H9 (cell line): ENCODE measurements at regions not wholly inside any gene's neighbourhood (a gene's known extent, or its start where the extent isn't known, plus 50 kb on each side); places are given as distances from the start of the nearest gene placed in this dataset.

Experiments used
- DNase-seq: peaks from one replicate; pipeline ENCODE4 v3.0.0-alpha.2; 2017
- H2AFZ ChIP-seq: one replicate; pipeline ENCODE4 v1.6.1; 2013; ENCODE audit warnings: mild to moderate bottlenecking, low read length, control low read depth, moderate library complexity
- H2AK5ac ChIP-seq: 2 replicates; pipeline ENCODE4 v1.6.1; 2013; ENCODE audit warnings: low read length, control low read depth, mixed read lengths; ENCODE audit not compliant: insufficient read length
- H2BK120ac ChIP-seq: one replicate; pipeline ENCODE4 v1.6.1; 2013; ENCODE audit warnings: low read depth, mild to moderate bottlenecking, low read length, control low read depth, inconsistent platforms; ENCODE audit not compliant: poor library complexity, severe bottlenecking
- H2BK12ac ChIP-seq: 2 replicates; pipeline ENCODE4 v1.6.1; 2013; ENCODE audit warnings: low read length, control low read depth, mixed read lengths, low read depth; ENCODE audit not compliant: insufficient read length
- H2BK15ac ChIP-seq: 2 replicates; pipeline ENCODE4 v1.6.1; 2013; ENCODE audit warnings: low read depth, low read length, control low read depth
- H2BK20ac ChIP-seq: one replicate; pipeline ENCODE4 v1.6.1; 2013; ENCODE audit warnings: low read depth, mild to moderate bottlenecking, low read length, control low read depth, inconsistent platforms; ENCODE audit not compliant: poor library complexity, severe bottlenecking
- H2BK5ac ChIP-seq: 2 replicates; pipeline ENCODE4 v1.6.1; 2013; ENCODE audit warnings: low read length, control low read depth, mixed read lengths; ENCODE audit not compliant: insufficient read length
- H3K14ac ChIP-seq: 2 replicates; pipeline ENCODE4 v1.6.1; 2013; ENCODE audit warnings: low read length, control low read depth; ENCODE audit not compliant: insufficient read depth
- H3K18ac ChIP-seq: 2 replicates; pipeline ENCODE4 v1.6.1; 2013; ENCODE audit warnings: low read depth, mild to moderate bottlenecking, mixed read lengths, low read length, control low read depth; ENCODE audit not compliant: insufficient read length
- H3K23ac ChIP-seq: 2 replicates; pipeline ENCODE4 v1.6.1; 2013; ENCODE audit warnings: low read length, control low read depth, mixed read lengths, low read depth; ENCODE audit not compliant: insufficient read length
- H3K23me2 ChIP-seq: 2 replicates; pipeline ENCODE4 v1.6.1; 2013; ENCODE audit warnings: low read depth, mild to moderate bottlenecking, mixed read lengths, low read length, control low read depth; ENCODE audit not compliant: insufficient read length, poor library complexity, severe bottlenecking
- H3K27ac ChIP-seq: 2 replicates; pipeline ENCODE4 v1.5.1; 2013; ENCODE audit warnings: low read length, control low read depth, mixed read lengths, low read depth; ENCODE audit not compliant: insufficient read length
- H3K27me3 ChIP-seq: 2 replicates; pipeline ENCODE4 v1.6.1; 2013; ENCODE audit warnings: low read length, control low read depth, inconsistent platforms; ENCODE audit not compliant: insufficient read depth
- H3K4ac ChIP-seq: 2 replicates; pipeline ENCODE4 v1.6.1; 2013; ENCODE audit warnings: low read depth, mild to moderate bottlenecking, control low read depth, inconsistent platforms, low read length, moderate library complexity
- H3K4me1 ChIP-seq: 2 replicates; pipeline ENCODE4 v1.6.1; 2013; ENCODE audit warnings: low read length, control low read depth, inconsistent platforms; ENCODE audit not compliant: insufficient read depth
- H3K4me2 ChIP-seq: 2 replicates; pipeline ENCODE4 v1.6.1; 2013; ENCODE audit warnings: low read length, control low read depth, mixed read lengths; ENCODE audit not compliant: insufficient read length, insufficient read depth
- H3K56ac ChIP-seq: 2 replicates; pipeline ENCODE4 v1.6.1; 2013; ENCODE audit warnings: low read depth, mild to moderate bottlenecking, mixed read lengths, low read length, control low read depth; ENCODE audit not compliant: insufficient read length
- H3K79me1 ChIP-seq: 2 replicates; pipeline ENCODE4 v1.6.1; 2013; ENCODE audit warnings: low read depth, mild to moderate bottlenecking, moderate library complexity, low read length, control low read depth, inconsistent platforms; ENCODE audit not compliant: insufficient read depth, poor library complexity, severe bottlenecking
- H3K79me2 ChIP-seq: 2 replicates; pipeline ENCODE4 v1.6.1; 2013; ENCODE audit warnings: low read length, control low read depth, inconsistent platforms; ENCODE audit not compliant: insufficient read depth
- H3K9ac ChIP-seq: 2 replicates; pipeline ENCODE4 v1.6.1; 2013; ENCODE audit warnings: low read length, control low read depth, mixed read lengths; ENCODE audit not compliant: insufficient read length; ENCODE audit errors: extremely low read depth
- H3K9me3 ChIP-seq: one replicate; pipeline ENCODE4 v1.6.1; 2013; ENCODE audit warnings: low read depth, low read length, inconsistent platforms; ENCODE audit not compliant: control insufficient read depth
- H3T11ph ChIP-seq: one replicate; pipeline ENCODE4 v1.6.1; 2013; ENCODE audit warnings: mild to moderate bottlenecking, low read length, control low read depth, inconsistent platforms
- H4K20me1 ChIP-seq: one replicate; pipeline ENCODE4 v1.6.1; 2013; ENCODE audit not compliant: control insufficient read depth, insufficient read length, insufficient read depth
- H4K5ac ChIP-seq: 2 replicates; pipeline ENCODE4 v1.6.1; 2013; ENCODE audit warnings: low read depth, mild to moderate bottlenecking, mixed read lengths, low read length, control low read depth; ENCODE audit not compliant: insufficient read length
- H4K8ac ChIP-seq: replicated peaks from 2 replicates; pipeline ENCODE4 v1.6.1; 2013; ENCODE audit warnings: low read length, control low read depth, mixed read lengths, low read depth; ENCODE audit not compliant: insufficient read length
- H4K91ac ChIP-seq: 2 replicates; pipeline ENCODE4 v1.6.1; 2013; ENCODE audit warnings: low read depth, mild to moderate bottlenecking, moderate library complexity, mixed read lengths, low read length, control low read depth; ENCODE audit not compliant: insufficient read length
- H3K27ac Mint-ChIP-seq, 3 experiments: 2 replicates in 2 of 3; 3 replicates in 1 of 3; pipeline ENCODE4 v1.8.0; 2020 to 2021; ENCODE audit warnings: mixed read lengths in 3 of 3, mild to moderate bottlenecking in 1 of 3, moderate library complexity in 1 of 3
- H3K27me3 Mint-ChIP-seq: 2 replicates; pipeline ENCODE4 v1.8.0; 2021; ENCODE audit warnings: low read depth, mild to moderate bottlenecking, moderate library complexity, mixed read lengths
- H3K36me3 Mint-ChIP-seq, 3 experiments: 2 replicates in 2 of 3; 3 replicates in 1 of 3; pipeline ENCODE4 v1.8.0; 2020 to 2021; ENCODE audit warnings: low read depth in 3 of 3, mixed read lengths in 3 of 3; ENCODE audit not compliant: insufficient read depth in 1 of 3
- H3K4me1 Mint-ChIP-seq, 2 experiments: 2 replicates each; pipeline ENCODE4 v1.8.0; 2020; ENCODE audit warnings: mixed read lengths in 2 of 2
- H3K4me3 Mint-ChIP-seq, 2 experiments: 2 replicates in 1 of 2; 3 replicates in 1 of 2; pipeline ENCODE4 v1.8.0; 2020 to 2021; ENCODE audit warnings: mild to moderate bottlenecking in 2 of 2, mixed read lengths in 2 of 2, moderate library complexity in 1 of 2
- H3K9me3 Mint-ChIP-seq, 2 experiments: 2 replicates in 1 of 2; 3 replicates in 1 of 2; pipeline ENCODE4 v1.8.0; 2020; ENCODE audit warnings: mild to moderate bottlenecking in 2 of 2, mixed read lengths in 2 of 2, moderate library complexity in 1 of 2
- CTCF ChIP-seq: fragments of 200-600 bp; sonication (generic); conservative IDR thresholded peaks from 3 replicates; pipeline ENCODE4 v1.8.0; 2021; ENCODE audit warnings: antibody characterized with exemption, mild to moderate bottlenecking
- WGBS: extraction: QIAGEN DNeasy Blood & Tissue Kit; methylation state at CpG from one replicate; pipeline ENCODE4 v1.1.7; 2013; ENCODE audit warnings: missing lambda C conversion rate, low lambda C conversion rate, mixed read lengths; ENCODE audit not compliant: insufficient read length; ENCODE audit errors: extremely low coverage; 5-methylcytosine and 5-hydroxymethylcytosine counted together

- H3K4me2 ChIP-seq: peak overlapping the region; percentile 67
- H3K4ac ChIP-seq: no peak overlapping the region
- no peaks in the 10 kb centered on the region for H3K36me3 Mint-ChIP-seq
- H3K9ac ChIP-seq: no peak overlapping the region
- H3T11ph ChIP-seq: no peak overlapping the region
- H2BK120ac ChIP-seq: no peak overlapping the region
- TF ChIP-seq CTCF: no peak; the same call in 1 of the 3 replicates
- H2AK5ac ChIP-seq: no peak overlapping the region
- no peak overlapping the region for H3K23ac ChIP-seq
- no peaks in the 10 kb centered on the region for H3K23me2 ChIP-seq
- H4K8ac ChIP-seq: no peak overlapping the region
- no peak overlapping the region for H4K5ac ChIP-seq
- H3K56ac ChIP-seq: no peak overlapping the region
- no peak overlapping the region for H3K18ac ChIP-seq
- no peak overlapping the region for H2BK20ac ChIP-seq
- no peaks in the 10 kb centered on the region for H3K79me2 ChIP-seq
- peak overlapping the region; percentile 93 for H2AFZ ChIP-seq
- H4K20me1 ChIP-seq: no peaks in the 10 kb centered on the region
- H2BK5ac ChIP-seq: no peak overlapping the region
- WGBS: no CpG with 5 or more reads among the region's 2 CpGs
- H3K79me1 ChIP-seq: no peaks in the 10 kb centered on the region
- H3K27ac Mint-ChIP-seq: no peak overlapping the region
- no peak overlapping the region for H4K91ac ChIP-seq
- peaks cover 9% of the 10 kb centered on the region for H3K27me3 Mint-ChIP-seq
- no peaks in the 10 kb centered on the region for H3K4me1 ChIP-seq
- no peak overlapping the region for H2BK15ac ChIP-seq
- H3K9me3 ChIP-seq: no peaks in the 10 kb centered on the region
- no peak overlapping the region for H3K4me3 Mint-ChIP-seq
- DNase-seq: no peak
- no peak overlapping the region for H3K27ac ChIP-seq
- peaks cover 14 to 16% of the 10 kb centered on the region in 2 experiments for H3K4me1 Mint-ChIP-seq
- H2BK12ac ChIP-seq: no peak overlapping the region
- no peak overlapping the region for H3K14ac ChIP-seq
- H3K27me3 ChIP-seq: no peaks in the 10 kb centered on the region
- H3K9me3 Mint-ChIP-seq: no peaks in the 10 kb centered on the region; a peak in 1 of 5 replicates
Observed at GRCh38 chr10:63866747-63867140, 345.5 kb downstream of the REEP3 start.
